Spinal cord (tissue), 9 donors: ENCODE measurements at regions not wholly inside any gene's neighbourhood (a gene's known extent, or its start where the extent isn't known, plus 50 kb on each side); places are given as distances from the start of the nearest gene placed in this dataset.

Source experiments
- DNase-seq, 6 donors: peaks; one replicate each; pipeline versions ENCODE4 v3.0.0 to v3.0.0-alpha.2; 2013 to 2015; ENCODE audit warnings: low spot score in 6 of 6, low read depth in 4 of 6
- H3K27ac ChIP-seq: one replicate; pipeline ENCODE4 v1.5.1; 2013; ENCODE audit warnings: low read depth, low read length, control low read depth
- H3K27me3 ChIP-seq: one replicate; pipeline ENCODE4 v1.6.1; 2013; ENCODE audit warnings: low read length; ENCODE audit not compliant: control insufficient read depth, insufficient read depth
- H3K36me3 ChIP-seq: one replicate; pipeline ENCODE4 v1.6.1; 2013; ENCODE audit warnings: low read length; ENCODE audit not compliant: control insufficient read depth, insufficient read depth
- H3K4me1 ChIP-seq: one replicate; pipeline ENCODE4 v1.6.1; 2013; ENCODE audit warnings: low read length; ENCODE audit not compliant: control insufficient read depth, insufficient read depth
- H3K4me3 ChIP-seq: one replicate; pipeline ENCODE4 v1.5.1; 2013; ENCODE audit warnings: low read depth, low read length, control low read depth
- H3K9me3 ChIP-seq: one replicate; pipeline ENCODE4 v1.6.1; 2013; ENCODE audit warnings: low read length; ENCODE audit not compliant: control insufficient read depth, insufficient read depth
- WGBS: methylation state at CpG from one replicate; pipeline ENCODE4 v1.1.5; 2013; ENCODE audit warnings: missing lambda C conversion rate; ENCODE audit not compliant: insufficient coverage; 5-methylcytosine and 5-hydroxymethylcytosine counted together
- donor health status: healthy.

GRCh38 chr1:57976216-57976615, 552.4 kb upstream of the DAB1 start:
- Histone ChIP-seq H3K36me3 (no peaks in the 10 kb centered on the region), H3K4me3 (no peak overlapping the region), H3K9me3 (no peaks in the 10 kb centered on the region), H3K4me1 (no peaks in the 10 kb centered on the region), H3K27me3 (no peaks in the 10 kb centered on the region), H3K27ac (no peak overlapping the region)
- peak in 2 of 6 donors; percentile 39 to 63 for DNase-seq
- WGBS: 76% methylated on average over 2 of the region's 5 CpGs

- no peaks in the 10 kb centered on the region for H3K9me3 ChIP-seq
- no peak overlapping the region for H3K4me3 ChIP-seq
- whole genome bisulfite sequencing: 90% methylated on average over 2 of the region's 5 CpGs
- H3K27me3 ChIP-seq: no peaks in the 10 kb centered on the region
- H3K36me3 ChIP-seq: no peaks in the 10 kb centered on the region
- DNase-seq: peak in 1 of 6 donors; percentile 59
- H3K4me1 ChIP-seq: no peaks in the 10 kb centered on the region
- H3K27ac ChIP-seq: no peak overlapping the region
These were observed 544.5 kb upstream of the DAB1 start for GRCh38 chr1:57968321-57968720.

- no peak overlapping the region for H3K27ac ChIP-seq
- H3K4me1 ChIP-seq: no peaks in the 10 kb centered on the region
- H3K4me3 ChIP-seq: no peak overlapping the region
- WGBS: 89% methylated on average over 1 of the region's 3 CpGs
- H3K36me3 ChIP-seq: no peaks in the 10 kb centered on the region
- DNase-seq: no peak
- H3K27me3 ChIP-seq: no peaks in the 10 kb centered on the region
- H3K9me3 ChIP-seq: no peaks in the 10 kb centered on the region
These were observed 543.0 kb upstream of the DAB1 start for GRCh38 chr1:57966751-57967406.

GRCh38 chr1:57966340-57966739, 542.5 kb upstream of the DAB1 start:
- no CpG with 5 or more reads among the region's 5 CpGs for WGBS
- no peak overlapping the region for H3K27ac ChIP-seq
- no peak for DNase-seq
- H3K9me3 ChIP-seq: no peaks in the 10 kb centered on the region
- H3K4me3 ChIP-seq: no peak overlapping the region
- H3K27me3 ChIP-seq: no peaks in the 10 kb centered on the region
- H3K36me3 ChIP-seq: no peaks in the 10 kb centered on the region
- H3K4me1 ChIP-seq: no peaks in the 10 kb centered on the region

- no peaks in the 10 kb centered on the region for H3K36me3 ChIP-seq
- H3K4me1 ChIP-seq: peaks cover 5% of the 10 kb centered on the region
- DNase-seq: peak in 2 of 6 donors; percentile 29 to 42
- 93% methylated on average over 2 of the region's 6 CpGs for WGBS
- no peaks in the 10 kb centered on the region for H3K9me3 ChIP-seq
- H3K27ac ChIP-seq: no peak overlapping the region
- H3K4me3 ChIP-seq: no peak overlapping the region
- H3K27me3 ChIP-seq: no peaks in the 10 kb centered on the region
These were observed 539.7 kb upstream of the DAB1 start for GRCh38 chr1:57963581-57963980.

- H3K27ac ChIP-seq: no peak overlapping the region
- H3K9me3 ChIP-seq: no peaks in the 10 kb centered on the region
- H3K4me1 ChIP-seq: peaks cover 5% of the 10 kb centered on the region
- 16% methylated on average over 4 of the region's 8 CpGs for WGBS
- H3K36me3 ChIP-seq: no peaks in the 10 kb centered on the region
- peaks cover 2% of the 10 kb centered on the region for H3K27me3 ChIP-seq
- H3K4me3 ChIP-seq: no peak overlapping the region
- DNase-seq: peak in 3 of 6 donors; percentile 17 to 95 (median 76)
These were observed 535.8 kb upstream of the DAB1 start for GRCh38 chr1:57959531-57960241.

GRCh38 chr1:57957576-57957975, 533.7 kb upstream of the DAB1 start:
- Histone ChIP-seq H3K4me3 (no peak overlapping the region), H3K36me3 (no peaks in the 10 kb centered on the region)
- WGBS: 83% methylated on average over 2 of the region's 2 CpGs

GRCh38 chr1:57951390-57951789, 527.5 kb upstream of the DAB1 start:
- Histone ChIP-seq H3K9me3 (no peaks in the 10 kb centered on the region), H3K27ac (no peak overlapping the region), H3K36me3 (no peaks in the 10 kb centered on the region), H3K4me1 (no peaks in the 10 kb centered on the region), H3K27me3 (no peaks in the 10 kb centered on the region), H3K4me3 (no peak overlapping the region)
- no peak for DNase-seq
- 100% methylated on average over 1 of the region's 4 CpGs for WGBS

More at GRCh38 chr1:57957576-57957975, 533.7 kb upstream of the DAB1 start:
- Histone ChIP-seq H3K4me1 (peaks cover 5% of the 10 kb centered on the region), H3K27ac (no peak overlapping the region), H3K27me3 (peaks cover 2% of the 10 kb centered on the region), H3K9me3 (no peaks in the 10 kb centered on the region)
- DNase-seq: no peak

- H3K36me3 ChIP-seq: no peaks in the 10 kb centered on the region
- 100% methylated on average over 1 of the region's 2 CpGs for WGBS
- no peak for DNase-seq
- H3K4me3 ChIP-seq: no peak overlapping the region
- no peaks in the 10 kb centered on the region for H3K9me3 ChIP-seq
- no peak overlapping the region for H3K27ac ChIP-seq
- no peaks in the 10 kb centered on the region for H3K27me3 ChIP-seq
- H3K4me1 ChIP-seq: no peaks in the 10 kb centered on the region
These were observed 525.3 kb upstream of the DAB1 start for GRCh38 chr1:57949168-57949567.

GRCh38 chr1:57947471-57947870, 523.6 kb upstream of the DAB1 start:
- Histone ChIP-seq H3K27ac (no peak overlapping the region), H3K4me3 (no peak overlapping the region), H3K36me3 (no peaks in the 10 kb centered on the region), H3K9me3 (no peaks in the 10 kb centered on the region), H3K27me3 (no peaks in the 10 kb centered on the region), H3K4me1 (no peaks in the 10 kb centered on the region)
- DNase-seq: no peak
- 88% methylated on average over 4 of the region's 6 CpGs for WGBS
